ENCODE measurements at regions not wholly inside any gene's neighbourhood (a gene's known extent, or its start where the extent isn't known, plus 50 kb on each side); places are given as distances from the start of the nearest gene placed in this dataset.

GRCh38 chr2:153812632-153813031, 59.1 kb upstream of the GALNT13 start:
- TF ChIP-seq CTCF (IDR thresholded peaks at IDR 0.05) (no peak), POLR2A (IDR thresholded peaks at IDR 0.05) (no peak)
